GM19351 (cell line): ENCODE measurements at regions not wholly inside any gene's neighbourhood (a gene's known extent, or its start where the extent isn't known, plus 50 kb on each side); places are given as distances from the start of the nearest gene placed in this dataset.

Experiments
- ATAC-seq: cut with Tn5 transposase; IDR thresholded peaks from one replicate; pipeline ENCODE4 v1.9.1; 2021; ENCODE audit warnings: mild to moderate bottlenecking, moderate library complexity; ENCODE audit not compliant: unreplicated experiment

DNA sequence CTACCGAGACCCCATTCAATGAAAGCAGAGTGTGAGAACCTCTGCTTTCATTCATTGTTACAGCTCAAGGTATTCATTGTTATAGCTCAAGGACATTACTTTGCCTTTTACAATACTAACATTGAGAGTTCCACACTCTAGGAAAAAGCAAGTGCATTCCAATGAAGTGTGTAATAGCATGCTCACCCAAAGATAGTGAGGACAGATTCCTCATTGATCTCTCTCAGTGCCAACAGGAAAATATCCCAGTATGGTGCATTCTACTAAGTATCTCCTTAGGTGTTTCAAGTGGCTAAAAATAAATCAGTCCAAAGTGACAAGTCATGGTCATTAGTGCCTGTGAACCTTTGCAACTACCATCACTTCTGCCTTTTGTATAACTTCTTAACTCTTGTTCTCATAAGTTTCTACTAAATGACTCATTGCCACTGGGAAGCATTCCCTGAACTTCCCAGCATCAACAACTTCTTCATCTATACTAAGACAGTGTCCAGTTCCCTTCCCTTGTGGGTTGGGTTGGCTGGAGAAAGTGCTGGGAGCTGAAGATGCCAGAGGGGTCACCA, 140.7 kb upstream of the STXBP5 start:
- no peak for ATAC-seq

DNA sequence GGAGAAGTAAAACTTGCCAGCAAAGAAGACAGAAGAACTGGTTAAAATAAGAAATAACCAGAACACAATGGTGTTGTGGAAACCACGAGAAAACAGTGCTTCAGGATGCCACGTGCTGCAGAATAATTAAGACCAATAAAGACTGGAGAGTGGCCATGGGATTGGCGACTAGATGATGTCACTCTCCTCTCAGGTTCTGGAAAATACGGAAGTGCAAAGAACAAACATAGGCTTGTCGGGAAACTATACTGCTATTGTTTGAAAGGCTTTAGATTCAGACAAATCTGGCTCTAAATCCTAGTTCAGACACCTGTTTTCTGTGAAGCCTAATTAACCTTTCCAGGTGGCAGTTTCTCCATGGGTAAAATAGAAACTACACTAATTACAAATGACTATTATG, 138.4 kb upstream of the STXBP5 start:
- no peak for ATAC-seq

DNA sequence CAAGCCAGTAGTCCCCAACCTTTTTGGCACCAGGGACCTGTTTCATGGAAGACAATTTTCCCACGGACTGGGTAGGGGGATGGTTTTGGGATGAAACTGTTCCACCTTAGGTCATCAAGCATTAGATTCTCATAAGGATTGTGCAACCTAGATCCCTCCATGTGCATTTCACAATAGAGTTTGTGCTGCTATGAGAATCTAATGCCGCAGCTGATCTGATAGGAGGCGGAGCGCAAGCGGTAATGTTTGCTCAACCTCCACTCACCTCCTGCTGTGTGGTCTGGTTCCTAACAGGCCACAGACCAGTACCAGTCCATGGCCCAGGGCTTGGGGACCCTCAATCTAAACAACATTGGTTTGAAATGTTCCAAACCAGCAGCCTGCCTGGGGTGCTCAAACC, 137.0 kb upstream of the STXBP5 start:
- ATAC-seq = no peak

DNA sequence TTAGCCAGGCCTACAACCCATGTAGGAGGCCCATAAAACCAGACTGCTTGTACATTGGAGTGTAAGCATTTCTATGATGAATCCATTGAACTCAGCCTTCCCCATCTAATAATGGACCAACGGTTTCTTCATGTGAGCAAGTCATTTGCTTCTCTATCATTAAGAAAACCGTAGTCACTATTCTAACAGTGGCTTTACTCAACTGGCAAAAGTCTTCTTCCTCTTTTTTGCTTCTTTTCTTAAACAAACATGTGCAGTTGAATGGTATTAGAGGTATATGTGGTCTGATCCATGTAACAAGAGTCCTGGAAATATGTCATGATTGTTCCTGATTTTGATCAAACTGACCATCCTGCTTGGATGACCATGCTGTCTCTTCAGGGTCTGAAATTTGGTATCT, 132.4 kb upstream of the STXBP5 start:
- no peak for ATAC-seq

DNA sequence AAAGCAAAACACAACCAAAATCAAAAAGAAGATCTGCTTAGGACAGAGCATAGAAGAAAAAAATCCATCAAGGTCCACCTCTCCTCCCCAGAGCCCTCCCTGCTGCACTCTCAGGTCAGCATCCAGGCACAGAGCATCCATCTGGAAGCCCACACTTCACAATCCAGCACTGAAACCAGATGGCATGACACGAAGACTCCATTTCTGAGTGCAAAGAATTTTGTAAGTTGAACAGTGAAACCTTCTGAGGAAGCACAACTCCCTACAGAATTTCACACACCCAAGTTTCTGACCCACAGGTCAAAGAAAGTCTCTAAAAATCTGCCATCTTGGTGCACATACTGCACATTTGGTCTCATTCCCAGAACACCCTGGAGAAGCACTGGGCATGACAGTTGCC, 128.8 kb upstream of the STXBP5 start:
- no peak for ATAC-seq

DNA sequence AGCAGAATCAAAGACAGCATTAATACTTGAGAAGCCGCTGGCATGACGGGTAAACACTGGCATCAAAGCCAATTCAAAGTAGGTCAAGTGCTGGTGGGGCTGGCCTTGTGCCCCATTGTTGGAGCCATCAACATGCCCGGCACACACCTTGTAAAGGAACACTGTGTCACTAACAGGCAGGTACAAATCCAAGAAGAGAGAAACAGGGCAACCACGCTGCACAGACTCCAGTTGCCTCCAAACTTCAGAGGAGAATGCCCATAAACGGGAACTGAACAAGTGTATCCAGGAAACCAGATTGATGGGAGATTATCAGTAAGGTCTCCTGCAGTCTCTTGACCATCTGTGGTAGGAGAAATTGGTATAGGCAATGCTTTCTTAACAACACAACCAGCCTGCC, 127.0 kb upstream of the STXBP5 start:
- no peak for ATAC-seq

DNA sequence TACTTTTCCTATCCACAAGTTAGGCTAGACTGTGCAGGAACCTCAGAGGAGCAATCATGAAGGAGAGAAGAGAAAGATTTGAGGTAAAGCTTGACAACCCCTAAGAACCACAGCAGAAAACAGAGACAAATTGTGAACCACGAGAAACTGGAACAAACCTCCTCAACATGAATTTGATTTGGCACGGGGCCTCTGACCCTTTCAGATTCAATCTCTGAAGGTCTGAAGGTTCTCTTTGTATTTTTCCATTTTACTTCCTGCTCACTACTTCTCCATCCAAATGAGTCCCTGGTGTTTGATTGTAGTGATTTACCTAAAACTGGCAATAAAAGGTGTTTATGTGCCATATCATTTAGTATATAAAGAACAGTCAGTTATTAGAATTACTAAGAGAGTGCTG, 126.1 kb upstream of the STXBP5 start:
- no peak for ATAC-seq

DNA sequence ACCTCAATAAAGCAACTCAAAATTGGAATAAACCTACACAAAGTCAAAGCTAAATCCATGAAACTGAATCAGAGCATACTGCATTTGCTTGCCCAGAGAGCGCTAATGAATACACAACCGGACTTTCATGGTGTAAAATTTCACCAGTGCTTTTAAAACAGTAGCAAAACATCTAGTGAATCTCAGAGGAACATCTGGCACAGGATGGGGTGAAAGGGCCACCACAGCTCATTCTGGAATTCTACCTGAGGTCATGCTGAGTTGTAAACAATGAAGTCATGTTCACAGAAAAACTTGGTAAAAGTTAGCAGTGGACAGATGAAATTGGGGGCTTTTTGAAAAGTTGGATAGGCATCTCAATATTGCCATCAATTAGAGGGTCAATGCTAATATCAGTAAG, 125.6 kb upstream of the STXBP5 start:
- ATAC-seq = no peak

DNA sequence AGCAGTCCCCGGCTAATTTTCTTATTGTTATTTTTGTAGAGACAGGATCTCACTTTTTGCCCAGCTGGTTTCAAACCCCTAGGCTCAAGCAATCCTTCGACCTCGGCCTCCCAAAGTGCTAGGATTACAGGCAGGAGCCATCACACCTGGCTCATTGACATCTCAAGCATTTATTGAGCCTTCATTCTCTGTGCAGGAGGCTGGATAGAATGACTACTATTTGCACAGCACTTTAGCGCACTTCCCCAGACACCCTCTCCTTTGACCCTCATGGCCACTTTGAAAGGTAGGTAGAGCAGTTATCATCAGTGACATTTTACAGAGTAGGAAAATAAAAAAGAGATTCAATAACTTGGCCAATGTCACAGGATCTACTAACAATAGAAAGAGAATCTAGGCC, 124.0 kb upstream of the STXBP5 start:
- ATAC-seq = no peak

DNA sequence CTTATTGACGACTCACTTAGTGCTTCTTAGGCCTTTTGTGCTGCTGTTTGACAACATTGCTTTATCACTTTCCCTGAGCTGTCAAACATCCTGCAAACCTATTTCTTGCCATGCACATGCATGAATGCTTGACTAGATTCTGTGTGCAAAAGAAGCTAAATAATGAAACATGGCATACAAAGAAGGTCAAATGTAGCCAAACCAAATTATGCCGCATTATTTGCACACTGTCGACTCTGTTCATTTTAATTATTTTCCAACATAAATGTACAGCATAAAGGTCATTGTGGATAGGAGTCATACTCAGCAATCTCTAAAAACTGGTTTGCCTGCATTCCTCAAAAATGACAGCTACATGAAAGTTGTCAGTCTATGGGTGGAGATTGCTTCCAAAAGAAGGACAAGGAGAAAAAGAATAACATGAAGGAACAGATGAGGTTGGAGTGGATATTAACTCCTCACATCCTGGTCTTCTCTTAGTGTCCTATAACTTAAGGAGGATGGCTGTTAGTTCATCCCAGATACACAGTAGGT, 123.1 kb upstream of the STXBP5 start:
- no peak for ATAC-seq

DNA sequence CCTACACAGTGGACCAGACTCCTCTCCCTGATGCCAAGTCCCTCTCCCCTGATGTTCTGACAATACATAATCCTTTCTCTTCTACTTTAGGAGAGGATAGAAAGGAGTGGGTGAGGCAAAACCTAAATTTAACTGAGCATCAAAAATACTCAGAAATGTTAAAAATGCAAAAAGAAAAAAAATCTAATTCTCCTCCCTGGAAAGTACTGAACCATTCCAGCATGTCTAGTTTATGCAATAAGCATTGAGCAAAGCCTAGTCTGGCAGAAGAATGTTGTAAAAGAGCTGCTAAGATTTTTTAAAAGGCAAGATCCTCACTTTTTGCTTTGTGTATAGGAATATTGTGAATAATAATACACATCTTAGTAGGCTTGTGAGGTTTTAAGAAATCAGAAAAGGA, 116.6 kb upstream of the STXBP5 start:
- no peak for ATAC-seq

DNA sequence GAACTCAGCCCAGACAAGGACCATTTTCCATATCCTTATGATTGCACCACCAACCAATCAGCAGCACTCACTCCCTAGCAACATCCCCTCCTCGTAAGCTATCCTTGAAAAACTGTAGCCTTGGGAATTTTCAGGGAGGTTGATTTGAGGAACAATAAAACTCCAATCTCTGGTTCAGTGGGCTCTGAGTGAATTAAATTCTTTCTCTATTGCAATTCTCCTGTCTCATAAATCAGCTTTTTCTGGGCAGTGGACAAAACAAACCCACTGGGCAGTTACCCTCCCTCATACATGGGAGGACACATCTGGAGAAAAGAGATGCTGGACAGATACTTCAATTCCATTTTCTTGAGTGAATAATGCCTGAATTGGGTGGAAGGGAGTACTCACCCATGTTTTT, 115.4 kb upstream of the STXBP5 start:
- ATAC-seq = no peak

DNA sequence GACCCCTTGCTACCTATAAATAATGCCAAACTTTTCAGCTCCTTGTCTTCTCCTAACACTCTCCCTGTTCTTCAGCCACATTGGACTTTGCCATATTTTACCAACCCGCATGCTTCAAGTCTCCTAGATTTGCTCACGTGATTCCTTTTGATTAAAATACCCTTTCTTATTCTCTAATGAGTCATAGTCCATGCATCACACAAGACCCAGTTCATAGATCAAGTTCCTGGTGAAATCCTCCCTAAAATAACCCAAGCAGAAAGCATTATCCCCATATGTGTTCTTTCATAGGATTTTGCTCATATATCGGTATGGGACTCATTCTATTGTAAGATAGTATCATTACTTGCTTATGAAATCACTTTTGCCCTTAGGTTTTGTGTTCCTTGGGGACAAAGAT, 108.9 kb upstream of the STXBP5 start:
- ATAC-seq = no peak

DNA sequence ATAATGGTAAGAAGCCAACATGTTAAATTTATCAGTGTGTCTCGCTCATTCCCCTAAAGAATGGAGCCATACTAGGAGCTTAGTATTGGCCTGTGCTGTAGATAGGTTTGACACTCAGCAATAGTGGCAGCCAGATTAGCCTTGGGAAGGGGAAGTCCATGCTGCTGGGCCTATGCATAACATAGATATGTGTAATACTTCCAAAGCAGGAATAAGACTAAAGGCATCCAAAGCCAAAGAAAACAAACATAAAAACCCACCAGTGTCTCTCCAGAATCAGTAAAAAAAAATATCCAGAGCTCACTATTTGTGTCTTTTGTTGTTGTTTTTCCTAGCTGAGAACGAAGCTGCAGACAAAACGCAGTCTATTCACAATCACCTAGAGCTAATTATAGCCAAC, 104.2 kb upstream of the STXBP5 start:
- no peak for ATAC-seq

DNA sequence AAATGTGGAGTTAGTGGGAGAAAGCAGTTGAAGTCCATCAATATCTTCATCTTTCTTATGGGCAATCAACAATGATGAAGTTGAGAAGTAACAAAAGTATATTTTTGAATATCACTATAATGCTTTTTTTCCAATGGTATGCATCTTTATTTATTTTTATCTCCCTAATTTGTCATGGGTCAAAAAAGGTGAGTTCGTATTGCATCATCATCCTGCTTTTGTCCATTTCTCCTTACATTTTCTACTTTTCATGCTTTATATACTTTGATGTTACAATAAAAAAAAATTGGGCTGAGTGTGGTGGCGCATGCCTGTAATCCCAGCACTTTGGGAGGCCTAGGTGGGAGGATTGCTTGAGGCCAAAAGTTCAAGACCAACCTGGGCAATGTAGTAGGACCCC, 101.2 kb upstream of the STXBP5 start:
- no peak for ATAC-seq

DNA sequence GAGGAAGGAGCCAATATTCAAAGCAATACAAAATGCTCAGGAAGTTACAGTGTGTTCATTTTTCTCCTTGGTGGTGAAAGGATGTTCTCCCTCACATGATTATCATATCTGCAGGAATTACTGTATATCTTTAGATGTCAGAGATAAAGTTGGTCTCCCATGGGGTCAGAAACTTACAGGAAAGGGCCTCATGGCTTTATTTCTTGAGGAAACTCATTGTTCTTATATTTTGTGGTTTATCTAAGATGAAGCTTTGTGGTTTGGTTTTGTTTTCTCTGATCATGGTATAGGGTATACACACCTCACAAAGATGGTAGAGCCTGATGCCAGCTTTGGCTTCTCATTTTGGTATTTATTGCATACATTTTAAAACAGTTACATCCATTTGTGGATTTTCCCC, 100.5 kb upstream of the STXBP5 start:
- no peak for ATAC-seq

DNA sequence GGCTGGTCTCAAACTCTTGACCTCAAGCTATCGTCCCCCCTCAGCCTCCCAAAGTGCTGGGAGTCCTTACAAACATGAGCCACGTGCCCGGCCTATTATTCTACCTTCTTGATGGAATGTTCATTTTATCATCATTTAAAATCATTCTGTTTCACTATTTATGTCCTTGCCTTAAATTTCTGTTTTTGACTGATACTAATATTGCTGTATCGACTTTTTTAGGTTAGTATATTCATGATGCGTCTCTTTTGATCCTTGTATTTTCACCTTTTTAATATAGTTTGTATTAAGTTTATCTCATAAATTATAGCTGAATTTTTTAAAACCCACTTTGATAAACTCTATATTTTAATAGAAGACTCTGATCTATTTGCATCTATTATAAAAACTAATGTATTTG, 98.4 kb upstream of the STXBP5 start:
- no peak for ATAC-seq

DNA sequence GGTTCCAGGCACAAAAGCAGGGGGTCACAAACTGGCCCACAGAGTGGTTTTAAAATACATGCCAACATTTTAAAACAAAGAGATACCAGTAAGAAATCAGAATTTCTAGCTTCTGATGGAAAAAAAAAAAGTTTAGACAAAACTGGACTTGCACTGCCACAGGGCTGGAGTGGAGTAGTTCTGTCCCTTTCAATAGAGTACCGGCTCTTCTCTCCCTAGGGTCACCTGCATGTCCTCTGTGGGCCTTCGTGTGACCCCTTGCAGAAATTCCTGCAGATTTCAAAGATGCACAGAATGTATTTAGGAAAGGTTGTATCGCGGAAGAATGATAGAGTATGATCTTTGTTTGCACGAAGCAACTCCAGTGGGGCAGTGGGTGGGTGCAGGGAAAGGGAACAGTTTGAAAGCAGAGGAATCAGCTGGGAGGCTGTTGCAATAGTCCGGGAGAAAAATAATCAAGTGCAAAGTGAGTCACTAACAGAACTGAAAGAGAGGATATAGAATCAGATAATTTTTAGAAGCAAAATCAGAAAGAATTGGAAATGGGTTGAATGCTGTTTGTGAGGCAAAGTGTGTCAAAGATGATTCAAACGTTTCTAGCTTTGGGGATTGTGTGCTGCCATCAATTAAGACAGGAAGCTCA, 97.3 kb upstream of the STXBP5 start:
- no peak for ATAC-seq

DNA sequence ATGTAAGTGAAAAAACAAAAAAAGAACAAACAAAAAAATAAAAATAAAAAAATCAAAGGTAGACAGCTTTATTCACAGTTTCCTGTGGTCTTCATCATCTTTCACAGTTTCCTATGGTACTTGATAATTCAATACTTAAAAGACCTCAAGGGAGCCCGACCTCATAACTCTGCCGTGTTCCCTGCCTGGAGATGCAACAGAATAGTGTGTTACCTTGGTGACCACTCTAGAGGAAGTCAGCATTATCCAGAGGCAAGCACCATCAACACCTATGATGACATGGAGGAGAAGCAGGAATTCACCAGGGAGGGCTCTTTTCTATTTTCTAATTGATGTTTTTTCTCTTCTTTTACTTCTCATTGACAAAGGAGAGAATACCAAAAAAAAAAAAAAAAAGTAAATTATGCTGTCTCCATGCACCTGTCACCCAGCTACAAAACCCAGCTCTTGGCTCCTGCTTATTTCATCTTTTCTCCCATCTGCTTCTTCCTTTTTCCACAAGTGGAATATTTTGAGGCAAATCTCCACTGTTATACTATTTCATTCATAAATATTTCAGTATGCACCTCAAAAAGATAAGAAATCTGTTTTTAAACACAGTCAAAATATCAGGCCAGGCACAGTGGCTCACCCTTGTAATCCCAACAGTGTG, 95.8 kb upstream of the STXBP5 start:
- ATAC-seq = no peak

DNA sequence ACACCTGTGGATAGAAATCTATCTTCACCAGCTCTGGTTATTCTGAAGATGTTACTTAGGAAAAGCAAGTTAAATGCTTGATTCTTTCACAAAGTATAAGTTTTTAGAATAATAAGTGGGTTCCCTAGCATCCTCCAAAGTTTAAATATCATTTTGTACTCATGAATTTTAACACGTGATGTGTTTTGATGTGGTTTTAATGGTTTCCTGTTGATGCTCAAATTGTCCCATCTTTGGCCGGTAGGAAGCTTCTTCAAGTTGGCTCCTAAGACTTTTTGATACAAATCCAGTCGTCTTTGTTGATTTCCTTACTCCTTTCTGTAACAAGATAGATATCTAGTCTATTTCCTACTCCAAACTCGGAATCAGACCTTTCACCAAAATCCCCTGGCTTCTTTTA, 94.5 kb upstream of the STXBP5 start:
- no peak for ATAC-seq

DNA sequence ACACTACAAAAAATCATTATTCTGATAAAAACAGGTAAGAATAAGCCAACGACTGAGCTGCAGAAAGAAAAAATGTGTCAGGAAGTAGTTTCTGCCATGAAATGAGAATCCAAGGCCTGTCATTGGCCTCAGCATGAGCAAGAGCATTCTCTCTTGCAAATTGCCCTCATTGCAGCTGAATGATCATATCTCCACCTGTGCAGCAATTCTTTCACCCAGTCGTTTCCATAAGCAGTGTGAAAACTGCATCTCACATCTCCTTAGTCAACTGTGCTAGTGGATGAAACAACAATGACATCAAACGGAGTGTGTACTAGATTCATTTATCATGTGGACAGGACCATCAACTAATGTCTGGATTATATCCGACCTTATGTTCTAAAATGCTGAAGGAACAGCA, 88.2 kb upstream of the STXBP5 start:
- ATAC-seq = no peak

DNA sequence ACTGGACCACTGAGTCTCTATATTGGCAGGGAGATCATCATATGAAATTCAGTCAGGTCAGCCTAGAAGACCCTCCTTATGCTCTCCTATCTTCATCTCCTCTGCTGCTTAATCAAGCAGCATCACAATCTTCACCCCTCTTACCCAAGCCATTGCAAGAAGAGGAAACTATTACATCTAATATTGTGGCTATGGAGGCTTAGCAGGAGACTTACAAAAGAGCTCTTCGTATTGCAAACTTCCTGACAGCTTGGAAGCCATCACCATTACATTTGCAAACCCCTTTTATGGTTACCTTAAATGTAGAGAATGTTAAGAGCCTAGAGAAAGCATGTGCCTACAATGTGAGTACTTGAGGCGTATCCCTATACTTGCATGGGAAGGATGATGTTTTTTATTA, 87.2 kb upstream of the STXBP5 start:
- no peak for ATAC-seq

DNA sequence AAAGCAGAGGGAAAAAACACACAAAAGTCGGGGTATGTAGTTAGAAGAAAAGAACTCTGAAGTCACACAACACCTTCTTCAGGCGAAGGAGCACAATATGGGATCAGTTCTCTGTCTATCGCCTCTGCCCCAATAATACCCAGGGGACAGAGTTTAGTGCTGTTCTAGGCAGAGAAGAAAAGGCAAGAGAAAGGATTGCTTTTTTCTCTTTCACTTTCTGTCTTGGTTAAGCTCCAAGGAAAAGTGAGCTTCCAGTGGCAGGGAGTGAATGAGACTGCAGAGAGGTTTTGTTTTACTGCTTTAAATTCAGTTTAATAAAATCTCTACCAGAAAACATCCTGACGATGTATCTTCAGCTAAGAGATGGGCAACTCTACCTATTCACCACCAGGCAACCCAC, 86.6 kb upstream of the STXBP5 start:
- no peak for ATAC-seq
